Activated CD4-positive, alpha-beta T cell treated with anti-CD3 and anti-CD28 coated beads, Interleukin-2, amount 10 ng/mL, durations not matched to agents 24 days and 14 days (primary cell): ENCODE measurements at regions not wholly inside any gene's neighbourhood (a gene's known extent, or its start where the extent isn't known, plus 50 kb on each side); places are given as distances from the start of the nearest gene placed in this dataset.

Experiments
- DNase-seq: peaks from one replicate; pipeline ENCODE4 v3.0.0; 2022
- H3K27ac Mint-ChIP-seq: one replicate; pipeline ENCODE4 v1.8.0; 2022; ENCODE audit warnings: mild to moderate bottlenecking, mixed read lengths
- H3K27me3 Mint-ChIP-seq: one replicate; pipeline ENCODE4 v1.8.0; 2022; ENCODE audit warnings: mixed read lengths
- H3K36me3 Mint-ChIP-seq: one replicate; pipeline ENCODE4 v1.8.0; 2022; ENCODE audit warnings: low read depth, mild to moderate bottlenecking, mixed read lengths
- H3K4me1 Mint-ChIP-seq: one replicate; pipeline ENCODE4 v1.8.0; 2021; ENCODE audit warnings: mixed read lengths
- H3K4me3 Mint-ChIP-seq: one replicate; pipeline ENCODE4 v1.8.0; 2022; ENCODE audit warnings: mild to moderate bottlenecking, moderate library complexity, mixed read lengths
- H3K9me3 Mint-ChIP-seq: one replicate; pipeline ENCODE4 v1.8.0; 2021; ENCODE audit warnings: mixed read lengths
- intact Hi-C: fragments of 100-400 bp; cut with micrococcal nuclease; formaldehyde crosslinking; loops from one replicate; pipeline ENCODE4 v1.15.1; 2023

GRCh38 chr7:52074071-52074470 is 757.5 kb upstream of the COBL start:
- Mint-ChIP-seq H3K9me3 (peaks cover 6% of the 10 kb centered on the region), H3K4me1 (no peaks in the 10 kb centered on the region), H3K27ac (no peak overlapping the region), H3K4me3 (no peak overlapping the region), H3K27me3 (no peaks in the 10 kb centered on the region), H3K36me3 (no peaks in the 10 kb centered on the region)
- intact Hi-C loops, result no loop called here
- DNase-seq, result no peak

GRCh38 chr7:52071744-52072143 is 755.1 kb upstream of the COBL start:
- H3K27ac Mint-ChIP-seq, result no peak overlapping the region
- no peak for DNase-seq
- no peaks in the 10 kb centered on the region for H3K36me3 Mint-ChIP-seq
- H3K4me3 Mint-ChIP-seq, result no peak overlapping the region
- H3K4me1 Mint-ChIP-seq, result no peaks in the 10 kb centered on the region
- no peaks in the 10 kb centered on the region for H3K27me3 Mint-ChIP-seq
- intact Hi-C loops, result no loop called here
- peaks cover 6% of the 10 kb centered on the region for H3K9me3 Mint-ChIP-seq

- Mint-ChIP-seq H3K27me3 (no peaks in the 10 kb centered on the region), H3K27ac (no peak overlapping the region), H3K36me3 (no peaks in the 10 kb centered on the region), H3K9me3 (peaks cover 3% of the 10 kb centered on the region), H3K4me1 (no peaks in the 10 kb centered on the region), H3K4me3 (no peak overlapping the region)
- intact Hi-C loops, result no loop called here
- DNase-seq, result no peak
Measured at GRCh38 chr7:52064493-52064892, 747.9 kb upstream of the COBL start.

GRCh38 chr7:52061666-52062065 is 745.1 kb upstream of the COBL start:
- no peaks in the 10 kb centered on the region for H3K4me1 Mint-ChIP-seq
- intact Hi-C loops, result no loop called here
- no peak overlapping the region for H3K27ac Mint-ChIP-seq
- no peak overlapping the region for H3K4me3 Mint-ChIP-seq
- DNase-seq, result no peak
- H3K36me3 Mint-ChIP-seq, result no peaks in the 10 kb centered on the region
- peaks cover 6% of the 10 kb centered on the region for H3K9me3 Mint-ChIP-seq
- H3K27me3 Mint-ChIP-seq, result no peaks in the 10 kb centered on the region

GRCh38 chr7:52053525-52053924 is 736.9 kb upstream of the COBL start:
- H3K4me3 Mint-ChIP-seq, result no peak overlapping the region

GRCh38 chr7:52030722-52031121 is 714.1 kb upstream of the COBL start:
- Mint-ChIP-seq H3K27me3 (no peaks in the 10 kb centered on the region), H3K36me3 (no peaks in the 10 kb centered on the region), H3K27ac (no peak overlapping the region), H3K4me3 (no peak overlapping the region), H3K9me3 (no peaks in the 10 kb centered on the region), H3K4me1 (no peaks in the 10 kb centered on the region)
- intact Hi-C loops, result no loop called here
- DNase-seq, result no peak

More at GRCh38 chr7:52053525-52053924, 736.9 kb upstream of the COBL start:
- Mint-ChIP-seq H3K9me3 (peaks cover 3% of the 10 kb centered on the region), H3K27me3 (no peaks in the 10 kb centered on the region), H3K4me1 (no peaks in the 10 kb centered on the region), H3K27ac (no peak overlapping the region), H3K36me3 (no peaks in the 10 kb centered on the region)
- intact Hi-C loops, result no loop called here
- no peak for DNase-seq

GRCh38 chr7:52026140-52026539 is 709.5 kb upstream of the COBL start:
- H3K4me3 Mint-ChIP-seq, result no peak overlapping the region
- no peak for DNase-seq
- H3K27me3 Mint-ChIP-seq, result no peaks in the 10 kb centered on the region
- H3K4me1 Mint-ChIP-seq, result no peaks in the 10 kb centered on the region
- H3K27ac Mint-ChIP-seq, result no peak overlapping the region
- H3K9me3 Mint-ChIP-seq, result no peaks in the 10 kb centered on the region
- intact Hi-C loops, result no loop called here
- no peaks in the 10 kb centered on the region for H3K36me3 Mint-ChIP-seq

- H3K4me3 Mint-ChIP-seq, result no peak overlapping the region
- no peak for DNase-seq
- H3K27ac Mint-ChIP-seq, result no peak overlapping the region
- intact Hi-C loops, result no loop called here
- H3K27me3 Mint-ChIP-seq, result no peaks in the 10 kb centered on the region
- no peaks in the 10 kb centered on the region for H3K9me3 Mint-ChIP-seq
- H3K36me3 Mint-ChIP-seq, result no peaks in the 10 kb centered on the region
- H3K4me1 Mint-ChIP-seq, result no peaks in the 10 kb centered on the region
Measured at GRCh38 chr7:52021343-52021742, 704.7 kb upstream of the COBL start.

- DNase-seq, result no peak
- Mint-ChIP-seq H3K4me3 (no peak overlapping the region), H3K27ac (no peak overlapping the region), H3K36me3 (no peaks in the 10 kb centered on the region), H3K4me1 (no peaks in the 10 kb centered on the region), H3K9me3 (no peaks in the 10 kb centered on the region), H3K27me3 (no peaks in the 10 kb centered on the region)
- intact Hi-C loops, result no loop called here
Measured at GRCh38 chr7:52018680-52019054, 702.1 kb upstream of the COBL start.

- Mint-ChIP-seq H3K9me3 (no peaks in the 10 kb centered on the region), H3K4me3 (no peak overlapping the region), H3K4me1 (no peaks in the 10 kb centered on the region), H3K27me3 (no peaks in the 10 kb centered on the region), H3K36me3 (no peaks in the 10 kb centered on the region), H3K27ac (no peak overlapping the region)
- peak; percentile 56 for DNase-seq
- intact Hi-C loops, result no loop called here
Measured at GRCh38 chr7:52017802-52018679, 701.4 kb upstream of the COBL start.

- Mint-ChIP-seq H3K4me3 (no peak overlapping the region), H3K27me3 (no peaks in the 10 kb centered on the region), H3K36me3 (no peaks in the 10 kb centered on the region), H3K9me3 (peaks cover 9% of the 10 kb centered on the region), H3K4me1 (no peaks in the 10 kb centered on the region), H3K27ac (no peak overlapping the region)
- intact Hi-C loops, result no loop called here
- no peak for DNase-seq
Measured at GRCh38 chr7:52009181-52009580, 692.6 kb upstream of the COBL start.

GRCh38 chr7:52006674-52007073 is 690.1 kb upstream of the COBL start:
- intact Hi-C loops, result no loop called here
- Mint-ChIP-seq H3K27ac (no peak overlapping the region), H3K4me3 (no peak overlapping the region), H3K4me1 (no peaks in the 10 kb centered on the region), H3K27me3 (no peaks in the 10 kb centered on the region), H3K36me3 (no peaks in the 10 kb centered on the region), H3K9me3 (peaks cover 9% of the 10 kb centered on the region)
- no peak for DNase-seq

- H3K27ac Mint-ChIP-seq, result no peak overlapping the region
- intact Hi-C loops, result no loop called here
- peaks cover 9% of the 10 kb centered on the region for H3K9me3 Mint-ChIP-seq
Measured at GRCh38 chr7:52005613-52006012, 689.0 kb upstream of the COBL start.

GRCh38 chr7:51995596-51996179 is 679.1 kb upstream of the COBL start:
- Mint-ChIP-seq H3K27ac (no peak overlapping the region), H3K4me3 (no peak overlapping the region), H3K36me3 (no peaks in the 10 kb centered on the region), H3K27me3 (no peaks in the 10 kb centered on the region), H3K4me1 (no peaks in the 10 kb centered on the region), H3K9me3 (peaks cover 9% of the 10 kb centered on the region)
- no peak for DNase-seq
- intact Hi-C loops, result no loop called here

More at GRCh38 chr7:52005613-52006012, 689.0 kb upstream of the COBL start:
- Mint-ChIP-seq H3K4me3 (no peak overlapping the region), H3K36me3 (no peaks in the 10 kb centered on the region), H3K4me1 (no peaks in the 10 kb centered on the region), H3K27me3 (no peaks in the 10 kb centered on the region)
- DNase-seq, result no peak
